H9 (cell line): ENCODE measurements at regions not wholly inside any gene's neighbourhood (a gene's known extent, or its start where the extent isn't known, plus 50 kb on each side); places are given as distances from the start of the nearest gene placed in this dataset.

Source experiments
- DNase-seq: peaks from one replicate; pipeline ENCODE4 v3.0.0-alpha.2; 2017
- H2AFZ ChIP-seq: one replicate; pipeline ENCODE4 v1.6.1; 2013; ENCODE audit warnings: mild to moderate bottlenecking, low read length, control low read depth, moderate library complexity
- H2AK5ac ChIP-seq: 2 replicates; pipeline ENCODE4 v1.6.1; 2013; ENCODE audit warnings: low read length, control low read depth, mixed read lengths; ENCODE audit not compliant: insufficient read length
- H2BK120ac ChIP-seq: one replicate; pipeline ENCODE4 v1.6.1; 2013; ENCODE audit warnings: low read depth, mild to moderate bottlenecking, low read length, control low read depth, inconsistent platforms; ENCODE audit not compliant: poor library complexity, severe bottlenecking
- H2BK12ac ChIP-seq: 2 replicates; pipeline ENCODE4 v1.6.1; 2013; ENCODE audit warnings: low read length, control low read depth, mixed read lengths, low read depth; ENCODE audit not compliant: insufficient read length
- H2BK15ac ChIP-seq: 2 replicates; pipeline ENCODE4 v1.6.1; 2013; ENCODE audit warnings: low read depth, low read length, control low read depth
- H2BK20ac ChIP-seq: one replicate; pipeline ENCODE4 v1.6.1; 2013; ENCODE audit warnings: low read depth, mild to moderate bottlenecking, low read length, control low read depth, inconsistent platforms; ENCODE audit not compliant: poor library complexity, severe bottlenecking
- H2BK5ac ChIP-seq: 2 replicates; pipeline ENCODE4 v1.6.1; 2013; ENCODE audit warnings: low read length, control low read depth, mixed read lengths; ENCODE audit not compliant: insufficient read length
- H3K14ac ChIP-seq: 2 replicates; pipeline ENCODE4 v1.6.1; 2013; ENCODE audit warnings: low read length, control low read depth; ENCODE audit not compliant: insufficient read depth
- H3K18ac ChIP-seq: 2 replicates; pipeline ENCODE4 v1.6.1; 2013; ENCODE audit warnings: low read depth, mild to moderate bottlenecking, mixed read lengths, low read length, control low read depth; ENCODE audit not compliant: insufficient read length
- H3K23ac ChIP-seq: 2 replicates; pipeline ENCODE4 v1.6.1; 2013; ENCODE audit warnings: low read length, control low read depth, mixed read lengths, low read depth; ENCODE audit not compliant: insufficient read length
- H3K23me2 ChIP-seq: 2 replicates; pipeline ENCODE4 v1.6.1; 2013; ENCODE audit warnings: low read depth, mild to moderate bottlenecking, mixed read lengths, low read length, control low read depth; ENCODE audit not compliant: insufficient read length, poor library complexity, severe bottlenecking
- H3K27ac ChIP-seq: 2 replicates; pipeline ENCODE4 v1.5.1; 2013; ENCODE audit warnings: low read length, control low read depth, mixed read lengths, low read depth; ENCODE audit not compliant: insufficient read length
- H3K27me3 ChIP-seq: 2 replicates; pipeline ENCODE4 v1.6.1; 2013; ENCODE audit warnings: low read length, control low read depth, inconsistent platforms; ENCODE audit not compliant: insufficient read depth
- H3K4ac ChIP-seq: 2 replicates; pipeline ENCODE4 v1.6.1; 2013; ENCODE audit warnings: low read depth, mild to moderate bottlenecking, control low read depth, inconsistent platforms, low read length, moderate library complexity
- H3K4me1 ChIP-seq: 2 replicates; pipeline ENCODE4 v1.6.1; 2013; ENCODE audit warnings: low read length, control low read depth, inconsistent platforms; ENCODE audit not compliant: insufficient read depth
- H3K4me2 ChIP-seq: 2 replicates; pipeline ENCODE4 v1.6.1; 2013; ENCODE audit warnings: low read length, control low read depth, mixed read lengths; ENCODE audit not compliant: insufficient read length, insufficient read depth
- H3K56ac ChIP-seq: 2 replicates; pipeline ENCODE4 v1.6.1; 2013; ENCODE audit warnings: low read depth, mild to moderate bottlenecking, mixed read lengths, low read length, control low read depth; ENCODE audit not compliant: insufficient read length
- H3K79me1 ChIP-seq: 2 replicates; pipeline ENCODE4 v1.6.1; 2013; ENCODE audit warnings: low read depth, mild to moderate bottlenecking, moderate library complexity, low read length, control low read depth, inconsistent platforms; ENCODE audit not compliant: insufficient read depth, poor library complexity, severe bottlenecking
- H3K79me2 ChIP-seq: 2 replicates; pipeline ENCODE4 v1.6.1; 2013; ENCODE audit warnings: low read length, control low read depth, inconsistent platforms; ENCODE audit not compliant: insufficient read depth
- H3K9ac ChIP-seq: 2 replicates; pipeline ENCODE4 v1.6.1; 2013; ENCODE audit warnings: low read length, control low read depth, mixed read lengths; ENCODE audit not compliant: insufficient read length; ENCODE audit errors: extremely low read depth
- H3K9me3 ChIP-seq: one replicate; pipeline ENCODE4 v1.6.1; 2013; ENCODE audit warnings: low read depth, low read length, inconsistent platforms; ENCODE audit not compliant: control insufficient read depth
- H3T11ph ChIP-seq: one replicate; pipeline ENCODE4 v1.6.1; 2013; ENCODE audit warnings: mild to moderate bottlenecking, low read length, control low read depth, inconsistent platforms
- H4K20me1 ChIP-seq: one replicate; pipeline ENCODE4 v1.6.1; 2013; ENCODE audit not compliant: control insufficient read depth, insufficient read length, insufficient read depth
- H4K5ac ChIP-seq: 2 replicates; pipeline ENCODE4 v1.6.1; 2013; ENCODE audit warnings: low read depth, mild to moderate bottlenecking, mixed read lengths, low read length, control low read depth; ENCODE audit not compliant: insufficient read length
- H4K8ac ChIP-seq: replicated peaks from 2 replicates; pipeline ENCODE4 v1.6.1; 2013; ENCODE audit warnings: low read length, control low read depth, mixed read lengths, low read depth; ENCODE audit not compliant: insufficient read length
- H4K91ac ChIP-seq: 2 replicates; pipeline ENCODE4 v1.6.1; 2013; ENCODE audit warnings: low read depth, mild to moderate bottlenecking, moderate library complexity, mixed read lengths, low read length, control low read depth; ENCODE audit not compliant: insufficient read length
- H3K27ac Mint-ChIP-seq, 3 experiments: 2 replicates in 2 of 3; 3 replicates in 1 of 3; pipeline ENCODE4 v1.8.0; 2020 to 2021; ENCODE audit warnings: mixed read lengths in 3 of 3, mild to moderate bottlenecking in 1 of 3, moderate library complexity in 1 of 3
- H3K27me3 Mint-ChIP-seq: 2 replicates; pipeline ENCODE4 v1.8.0; 2021; ENCODE audit warnings: low read depth, mild to moderate bottlenecking, moderate library complexity, mixed read lengths
- H3K36me3 Mint-ChIP-seq, 3 experiments: 2 replicates in 2 of 3; 3 replicates in 1 of 3; pipeline ENCODE4 v1.8.0; 2020 to 2021; ENCODE audit warnings: low read depth in 3 of 3, mixed read lengths in 3 of 3; ENCODE audit not compliant: insufficient read depth in 1 of 3
- H3K4me1 Mint-ChIP-seq, 2 experiments: 2 replicates each; pipeline ENCODE4 v1.8.0; 2020; ENCODE audit warnings: mixed read lengths in 2 of 2
- H3K4me3 Mint-ChIP-seq, 2 experiments: 2 replicates in 1 of 2; 3 replicates in 1 of 2; pipeline ENCODE4 v1.8.0; 2020 to 2021; ENCODE audit warnings: mild to moderate bottlenecking in 2 of 2, mixed read lengths in 2 of 2, moderate library complexity in 1 of 2
- H3K9me3 Mint-ChIP-seq, 2 experiments: 2 replicates in 1 of 2; 3 replicates in 1 of 2; pipeline ENCODE4 v1.8.0; 2020; ENCODE audit warnings: mild to moderate bottlenecking in 2 of 2, mixed read lengths in 2 of 2, moderate library complexity in 1 of 2
- WGBS: extraction: QIAGEN DNeasy Blood & Tissue Kit; methylation state at CpG from one replicate; pipeline ENCODE4 v1.1.7; 2013; ENCODE audit warnings: missing lambda C conversion rate, low lambda C conversion rate, mixed read lengths; ENCODE audit not compliant: insufficient read length; ENCODE audit errors: extremely low coverage; 5-methylcytosine and 5-hydroxymethylcytosine counted together
- TF ChIP-seq, protein P1 (sequence below): fragments of 200-600 bp; sonication (generic); conservative IDR thresholded peaks from 3 replicates; pipeline ENCODE4 v1.8.0; 2021; ENCODE audit warnings: antibody characterized with exemption, mild to moderate bottlenecking

GRCh38 chr22:49570032-49570848 is 257.4 kb downstream of the BRD1 start:
- no peak overlapping the region for H2AK5ac ChIP-seq
- H3K4me1 ChIP-seq: no peaks in the 10 kb centered on the region
- no peaks in the 10 kb centered on the region for H4K20me1 ChIP-seq
- no peak overlapping the region for H4K8ac ChIP-seq
- H3K23ac ChIP-seq: no peak overlapping the region
- no peaks in the 10 kb centered on the region for H3K27me3 ChIP-seq
- no peak overlapping the region for H2BK5ac ChIP-seq
- peaks cover 2% of the 10 kb centered on the region for H3K27me3 Mint-ChIP-seq
- no peak overlapping the region for H4K91ac ChIP-seq
- no peak overlapping the region for H2BK15ac ChIP-seq
- no peak overlapping the region for H3K27ac ChIP-seq
- H3T11ph ChIP-seq: no peak overlapping the region
- no peak overlapping the region for H3K18ac ChIP-seq
- H3K23me2 ChIP-seq: no peaks in the 10 kb centered on the region
- no peak overlapping the region for H2BK120ac ChIP-seq
- no peaks in the 10 kb centered on the region for H3K79me2 ChIP-seq
- no peak overlapping the region for H2BK20ac ChIP-seq
- no peaks in the 10 kb centered on the region for H3K79me1 ChIP-seq
- H3K9ac ChIP-seq: no peak overlapping the region
- no peaks in the 10 kb centered on the region for H3K9me3 Mint-ChIP-seq
- H3K9me3 ChIP-seq: no peaks in the 10 kb centered on the region
- no peak overlapping the region for H3K4me3 Mint-ChIP-seq
- TF ChIP-seq, protein P1, sequence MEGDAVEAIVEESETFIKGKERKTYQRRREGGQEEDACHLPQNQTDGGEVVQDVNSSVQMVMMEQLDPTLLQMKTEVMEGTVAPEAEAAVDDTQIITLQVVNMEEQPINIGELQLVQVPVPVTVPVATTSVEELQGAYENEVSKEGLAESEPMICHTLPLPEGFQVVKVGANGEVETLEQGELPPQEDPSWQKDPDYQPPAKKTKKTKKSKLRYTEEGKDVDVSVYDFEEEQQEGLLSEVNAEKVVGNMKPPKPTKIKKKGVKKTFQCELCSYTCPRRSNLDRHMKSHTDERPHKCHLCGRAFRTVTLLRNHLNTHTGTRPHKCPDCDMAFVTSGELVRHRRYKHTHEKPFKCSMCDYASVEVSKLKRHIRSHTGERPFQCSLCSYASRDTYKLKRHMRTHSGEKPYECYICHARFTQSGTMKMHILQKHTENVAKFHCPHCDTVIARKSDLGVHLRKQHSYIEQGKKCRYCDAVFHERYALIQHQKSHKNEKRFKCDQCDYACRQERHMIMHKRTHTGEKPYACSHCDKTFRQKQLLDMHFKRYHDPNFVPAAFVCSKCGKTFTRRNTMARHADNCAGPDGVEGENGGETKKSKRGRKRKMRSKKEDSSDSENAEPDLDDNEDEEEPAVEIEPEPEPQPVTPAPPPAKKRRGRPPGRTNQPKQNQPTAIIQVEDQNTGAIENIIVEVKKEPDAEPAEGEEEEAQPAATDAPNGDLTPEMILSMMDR: no peak
- no peak overlapping the region for H2AFZ ChIP-seq
- no peak overlapping the region for H3K4me2 ChIP-seq
- no peak overlapping the region for H2BK12ac ChIP-seq
- no peaks in the 10 kb centered on the region for H3K36me3 Mint-ChIP-seq
- H3K56ac ChIP-seq: no peak overlapping the region
- no CpG with 5 or more reads among the region's 20 CpGs for WGBS
- H3K4ac ChIP-seq: no peak overlapping the region
- no peak overlapping the region for H3K27ac Mint-ChIP-seq
- H3K4me1 Mint-ChIP-seq: no peaks in the 10 kb centered on the region
- H4K5ac ChIP-seq: no peak overlapping the region
- no peak overlapping the region; the same call in 1 of the 2 replicates for H3K14ac ChIP-seq
- peak; percentile 21 for DNase-seq
